T47D (cell line): ENCODE measurements at regions not wholly inside any gene's neighbourhood (a gene's known extent, or its start where the extent isn't known, plus 50 kb on each side); places are given as distances from the start of the nearest gene placed in this dataset.

Source experiments
- DNase-seq, 2 experiments: peaks; one replicate each; pipeline versions ENCODE4 v3.0.0 to v3.0.0-alpha.2; 2011 to 2012; ENCODE audit warnings: low read depth in 1 of 2, low spot score in 1 of 2
- JUND ChIP-seq: IDR thresholded peaks from 2 replicates; pipeline ENCODE4 v1.6.1; 2012; ENCODE audit warnings: low read depth
- in situ Hi-C: cut with HindIII; loops from 2 replicates; pipeline ENCODE4 v1.10.0; 2016; ENCODE audit warnings: low sequenced_read_pairs, low pct_unique_long_range_greater_than_20kb

GRCh38 chr12:107144441-107144840 is 51.1 kb upstream of the CRY1 start:
- in situ Hi-C loops: no loop called here
- no peak for TF ChIP-seq JUND
- DNase-seq: no peak

GRCh38 chr12:107144990-107145389 is 51.6 kb upstream of the CRY1 start:
- no peak for DNase-seq
- in situ Hi-C loops: no loop called here
- TF ChIP-seq JUND: no peak

GRCh38 chr12:107145397-107145796 is 52.0 kb upstream of the CRY1 start:
- in situ Hi-C loops: no loop called here
- DNase-seq: no peak
- TF ChIP-seq JUND: no peak

GRCh38 chr12:107148107-107148506 is 54.8 kb upstream of the CRY1 start:
- in situ Hi-C loops: no loop called here
- no peak for TF ChIP-seq JUND
- DNase-seq: no peak

GRCh38 chr12:107152315-107152714 is 59.0 kb upstream of the CRY1 start:
- DNase-seq: no peak
- TF ChIP-seq JUND: no peak
- in situ Hi-C loops: no loop called here

GRCh38 chr12:107159384-107159900 is 66.1 kb upstream of the CRY1 start:
- TF ChIP-seq JUND: no peak
- no peak for DNase-seq
- in situ Hi-C loops: no loop called here

- in situ Hi-C loops: no loop called here
- TF ChIP-seq JUND: no peak
- DNase-seq: no peak
These were observed 70.1 kb upstream of the CRY1 start for GRCh38 chr12:107163413-107163812.

- in situ Hi-C loops: no loop called here
- DNase-seq: no peak
- TF ChIP-seq JUND: no peak
These were observed 71.0 kb upstream of the CRY1 start for GRCh38 chr12:107164392-107164791.

GRCh38 chr12:107165581-107165980 is 72.2 kb upstream of the CRY1 start:
- DNase-seq: no peak
- TF ChIP-seq JUND: no peak
- in situ Hi-C loops: no loop called here

- TF ChIP-seq JUND: no peak
- no peak for DNase-seq
- in situ Hi-C loops: no loop called here
These were observed 74.4 kb upstream of the CRY1 start for GRCh38 chr12:107167756-107168155.

- TF ChIP-seq JUND: no peak
- in situ Hi-C loops: no loop called here
- peak in 1 of 2 experiments; percentile 18 for DNase-seq
These were observed 75.9 kb upstream of the CRY1 start for GRCh38 chr12:107169200-107169599.

- in situ Hi-C loops: no loop called here
These were observed 85.4 kb upstream of the CRY1 start for GRCh38 chr12:107178776-107179175.

GRCh38 chr12:107179871-107180270 is 86.5 kb upstream of the CRY1 start:
- no peak for DNase-seq
- in situ Hi-C loops: no loop called here
- TF ChIP-seq JUND: no peak

More at GRCh38 chr12:107178776-107179175, 85.4 kb upstream of the CRY1 start:
- no peak for DNase-seq
- TF ChIP-seq JUND: no peak

GRCh38 chr12:107180272-107180671 is 86.9 kb upstream of the CRY1 start:
- no peak for DNase-seq
- in situ Hi-C loops: no loop called here
- TF ChIP-seq JUND: no peak
